ENCODE measurements at regions not wholly inside any gene's neighbourhood (a gene's known extent, or its start where the extent isn't known, plus 50 kb on each side); places are given as distances from the start of the nearest gene placed in this dataset.

- TF ChIP-seq, protein P1, sequence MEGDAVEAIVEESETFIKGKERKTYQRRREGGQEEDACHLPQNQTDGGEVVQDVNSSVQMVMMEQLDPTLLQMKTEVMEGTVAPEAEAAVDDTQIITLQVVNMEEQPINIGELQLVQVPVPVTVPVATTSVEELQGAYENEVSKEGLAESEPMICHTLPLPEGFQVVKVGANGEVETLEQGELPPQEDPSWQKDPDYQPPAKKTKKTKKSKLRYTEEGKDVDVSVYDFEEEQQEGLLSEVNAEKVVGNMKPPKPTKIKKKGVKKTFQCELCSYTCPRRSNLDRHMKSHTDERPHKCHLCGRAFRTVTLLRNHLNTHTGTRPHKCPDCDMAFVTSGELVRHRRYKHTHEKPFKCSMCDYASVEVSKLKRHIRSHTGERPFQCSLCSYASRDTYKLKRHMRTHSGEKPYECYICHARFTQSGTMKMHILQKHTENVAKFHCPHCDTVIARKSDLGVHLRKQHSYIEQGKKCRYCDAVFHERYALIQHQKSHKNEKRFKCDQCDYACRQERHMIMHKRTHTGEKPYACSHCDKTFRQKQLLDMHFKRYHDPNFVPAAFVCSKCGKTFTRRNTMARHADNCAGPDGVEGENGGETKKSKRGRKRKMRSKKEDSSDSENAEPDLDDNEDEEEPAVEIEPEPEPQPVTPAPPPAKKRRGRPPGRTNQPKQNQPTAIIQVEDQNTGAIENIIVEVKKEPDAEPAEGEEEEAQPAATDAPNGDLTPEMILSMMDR (IDR thresholded peaks at IDR 0.05): no peak
- TF ChIP-seq POLR2AphosphoS5 (IDR thresholded peaks at IDR 0.05): no peak
- TF ChIP-seq POLR2A (IDR thresholded peaks at IDR 0.05): no peak
- TF ChIP-seq EP300 (IDR thresholded peaks at IDR 0.05; ENCODE audit: low read depth): no peak
Measured at GRCh38 chr3:159624616-159625015, 364.0 kb upstream of the IL12A start.
